PFSK-1 (cell line): ENCODE measurements at regions not wholly inside any gene's neighbourhood (a gene's known extent, or its start where the extent isn't known, plus 50 kb on each side); places are given as distances from the start of the nearest gene placed in this dataset.

Experiments
- FOXP2 ChIP-seq: optimal IDR thresholded peaks from 2 replicates; pipeline ENCODE3; 2011; ENCODE audit warnings: borderline replicate concordance, control low read depth, inconsistent platforms; ENCODE audit not compliant: insufficient read depth; ENCODE audit errors: extremely low read length, extremely low read depth
- POLR2AphosphoS5 ChIP-seq: IDR thresholded peaks from 2 replicates; pipeline ENCODE4 v1.6.1; 2012; ENCODE audit warnings: low read depth, mild to moderate bottlenecking, control low read depth, low read length, moderate library complexity
- SIN3A ChIP-seq: IDR thresholded peaks from 2 replicates; pipeline ENCODE4 v1.6.1; 2012; ENCODE audit warnings: mild to moderate bottlenecking, low read length, moderate library complexity, borderline replicate concordance; ENCODE audit not compliant: insufficient read depth
- TAF1 ChIP-seq: IDR thresholded peaks from 2 replicates; pipeline ENCODE4 v1.6.1; 2012; ENCODE audit warnings: low read length, control low read depth, borderline replicate concordance; ENCODE audit not compliant: insufficient read depth
- TF ChIP-seq, protein P1 (sequence below), 2 experiments: IDR thresholded peaks; 2 replicates each; pipeline versions ENCODE4 v1.6.1 to v1.8.0; 2011 to 2012; ENCODE audit warnings: low read depth in 2 of 2, low read length in 2 of 2, control low read depth in 1 of 2, inconsistent platforms in 1 of 2, mild to moderate bottlenecking in 1 of 2, moderate library complexity in 1 of 2; ENCODE audit not compliant: insufficient read depth in 1 of 2

GRCh38 chr1:96236156-96236739, 485.3 kb upstream of the PTBP2 start:
- no peak for TF ChIP-seq POLR2AphosphoS5
- no peak for TF ChIP-seq SIN3A
- no peak for TF ChIP-seq TAF1
- TF ChIP-seq FOXP2: no peak
- TF ChIP-seq, protein P1, sequence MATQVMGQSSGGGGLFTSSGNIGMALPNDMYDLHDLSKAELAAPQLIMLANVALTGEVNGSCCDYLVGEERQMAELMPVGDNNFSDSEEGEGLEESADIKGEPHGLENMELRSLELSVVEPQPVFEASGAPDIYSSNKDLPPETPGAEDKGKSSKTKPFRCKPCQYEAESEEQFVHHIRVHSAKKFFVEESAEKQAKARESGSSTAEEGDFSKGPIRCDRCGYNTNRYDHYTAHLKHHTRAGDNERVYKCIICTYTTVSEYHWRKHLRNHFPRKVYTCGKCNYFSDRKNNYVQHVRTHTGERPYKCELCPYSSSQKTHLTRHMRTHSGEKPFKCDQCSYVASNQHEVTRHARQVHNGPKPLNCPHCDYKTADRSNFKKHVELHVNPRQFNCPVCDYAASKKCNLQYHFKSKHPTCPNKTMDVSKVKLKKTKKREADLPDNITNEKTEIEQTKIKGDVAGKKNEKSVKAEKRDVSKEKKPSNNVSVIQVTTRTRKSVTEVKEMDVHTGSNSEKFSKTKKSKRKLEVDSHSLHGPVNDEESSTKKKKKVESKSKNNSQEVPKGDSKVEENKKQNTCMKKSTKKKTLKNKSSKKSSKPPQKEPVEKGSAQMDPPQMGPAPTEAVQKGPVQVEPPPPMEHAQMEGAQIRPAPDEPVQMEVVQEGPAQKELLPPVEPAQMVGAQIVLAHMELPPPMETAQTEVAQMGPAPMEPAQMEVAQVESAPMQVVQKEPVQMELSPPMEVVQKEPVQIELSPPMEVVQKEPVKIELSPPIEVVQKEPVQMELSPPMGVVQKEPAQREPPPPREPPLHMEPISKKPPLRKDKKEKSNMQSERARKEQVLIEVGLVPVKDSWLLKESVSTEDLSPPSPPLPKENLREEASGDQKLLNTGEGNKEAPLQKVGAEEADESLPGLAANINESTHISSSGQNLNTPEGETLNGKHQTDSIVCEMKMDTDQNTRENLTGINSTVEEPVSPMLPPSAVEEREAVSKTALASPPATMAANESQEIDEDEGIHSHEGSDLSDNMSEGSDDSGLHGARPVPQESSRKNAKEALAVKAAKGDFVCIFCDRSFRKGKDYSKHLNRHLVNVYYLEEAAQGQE (IDR thresholded peaks at IDR 0.05; ENCODE audit: insufficient read depth in 1 of 2, low read depth in 2 of 2, low read length in 2 of 2): no peak

DNA sequence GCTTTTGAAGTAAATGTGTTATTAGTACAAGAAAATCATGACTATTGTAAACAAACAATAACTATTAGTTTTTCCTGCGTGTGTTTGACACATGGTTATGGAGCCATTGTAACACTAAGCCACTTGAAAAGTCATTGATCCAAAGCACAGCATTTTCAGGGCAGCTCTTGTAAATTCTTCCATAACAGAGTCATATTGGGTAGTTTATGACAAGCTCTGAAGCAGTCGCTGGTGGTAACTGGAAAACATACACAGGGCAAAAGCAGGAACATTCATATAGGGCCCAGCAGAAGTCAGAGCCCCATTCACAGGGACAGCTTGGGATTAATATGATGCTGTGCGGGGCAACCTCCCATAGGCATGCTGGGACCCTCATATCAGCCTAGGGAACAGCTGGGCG, 483.2 kb upstream of the PTBP2 start:
- no peak for TF ChIP-seq SIN3A
- TF ChIP-seq, protein P1 (IDR thresholded peaks at IDR 0.05; ENCODE audit: insufficient read depth in 1 of 2, low read depth in 2 of 2, low read length in 2 of 2): no peak
- no peak for TF ChIP-seq TAF1
- TF ChIP-seq POLR2AphosphoS5: no peak
- no peak for TF ChIP-seq FOXP2

- TF ChIP-seq SIN3A: no peak
Measured at GRCh38 chr1:96240438-96240837, 481.1 kb upstream of the PTBP2 start.

DNA sequence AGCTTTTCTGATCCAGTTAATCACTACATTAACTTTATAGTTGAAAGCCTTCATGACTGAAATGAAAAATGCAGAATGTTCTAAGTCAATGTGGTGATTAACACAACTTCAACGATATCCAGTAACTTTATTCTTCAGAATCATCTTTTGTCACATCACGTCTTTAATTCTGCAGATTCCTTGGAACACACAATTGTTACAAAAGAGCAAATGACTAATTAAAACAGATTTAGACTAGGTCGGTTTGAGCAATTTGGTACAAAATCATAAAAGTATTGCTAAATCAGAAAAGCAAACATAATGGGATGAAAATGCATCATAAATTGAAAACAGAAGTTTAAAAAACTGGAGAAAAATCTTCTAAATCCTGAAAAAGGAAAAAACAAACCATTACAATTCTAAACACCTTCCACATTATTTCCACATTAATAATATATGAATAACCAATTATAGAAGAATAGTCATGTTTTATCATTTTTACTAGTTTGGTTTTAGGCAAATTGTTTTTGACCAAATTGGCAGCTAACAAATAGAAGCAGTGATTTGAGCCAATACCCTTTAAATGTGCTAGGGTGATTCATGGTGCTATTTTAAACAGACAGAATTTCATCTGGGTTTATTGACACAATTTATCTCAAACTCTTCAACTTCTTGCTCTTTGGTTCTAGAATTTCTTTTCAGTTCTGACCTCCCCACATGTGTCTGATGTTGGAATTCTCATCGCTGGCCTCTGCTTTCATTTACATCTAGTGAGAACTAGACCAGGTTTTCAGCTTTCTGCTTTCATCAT, 468.1 kb upstream of the PTBP2 start:
- TF ChIP-seq FOXP2: no peak
- no peak for TF ChIP-seq TAF1
- TF ChIP-seq, protein P1 (IDR thresholded peaks at IDR 0.05; ENCODE audit: insufficient read depth in 1 of 2, low read depth in 2 of 2, low read length in 2 of 2): no peak
- no peak for TF ChIP-seq SIN3A
- no peak for TF ChIP-seq POLR2AphosphoS5

DNA sequence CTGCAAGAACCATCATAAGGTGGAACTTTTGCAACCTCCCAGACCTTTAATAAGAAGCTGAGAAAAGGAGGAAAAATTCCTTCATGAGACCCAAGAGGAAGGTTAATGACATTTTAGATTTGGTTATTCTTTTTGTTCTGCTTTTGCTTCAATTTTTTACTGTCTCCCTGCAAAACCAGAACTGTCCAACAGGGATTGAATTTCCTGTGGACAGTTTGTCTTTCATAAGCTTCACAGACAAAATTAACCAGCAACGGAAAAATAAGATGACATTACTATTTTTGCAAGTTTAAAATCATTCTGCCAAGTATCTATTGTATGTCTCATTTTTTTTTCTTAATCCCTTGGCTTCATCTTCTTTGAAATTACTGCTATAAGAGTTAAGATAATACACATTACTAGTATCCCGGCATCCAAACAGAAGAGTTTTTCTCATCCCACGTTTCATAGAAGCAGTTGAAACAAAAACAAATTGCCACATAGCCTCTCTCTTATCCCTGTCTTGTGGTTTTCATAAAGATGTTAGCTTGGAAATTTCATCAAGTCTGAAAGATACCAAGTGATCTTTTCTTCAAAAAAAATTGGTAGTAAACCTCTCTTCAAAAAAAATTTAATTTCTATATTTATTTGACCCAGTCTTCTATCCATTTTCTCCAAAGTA, 465.3 kb upstream of the PTBP2 start:
- TF ChIP-seq TAF1: no peak
- TF ChIP-seq FOXP2: no peak
- TF ChIP-seq POLR2AphosphoS5: no peak
- TF ChIP-seq, protein P1 (IDR thresholded peaks at IDR 0.05; ENCODE audit: insufficient read depth in 1 of 2, low read depth in 2 of 2, low read length in 2 of 2): no peak
- no peak for TF ChIP-seq SIN3A
